ENCODE measurements at regions not wholly inside any gene's neighbourhood (a gene's known extent, or its start where the extent isn't known, plus 50 kb on each side); places are given as distances from the start of the nearest gene placed in this dataset.
"Not testable (repeated sequence)": the region's sequence is repeated elsewhere in the genome, so short reads cannot be mapped to it uniquely, and the experiment has no call there.

DNA sequence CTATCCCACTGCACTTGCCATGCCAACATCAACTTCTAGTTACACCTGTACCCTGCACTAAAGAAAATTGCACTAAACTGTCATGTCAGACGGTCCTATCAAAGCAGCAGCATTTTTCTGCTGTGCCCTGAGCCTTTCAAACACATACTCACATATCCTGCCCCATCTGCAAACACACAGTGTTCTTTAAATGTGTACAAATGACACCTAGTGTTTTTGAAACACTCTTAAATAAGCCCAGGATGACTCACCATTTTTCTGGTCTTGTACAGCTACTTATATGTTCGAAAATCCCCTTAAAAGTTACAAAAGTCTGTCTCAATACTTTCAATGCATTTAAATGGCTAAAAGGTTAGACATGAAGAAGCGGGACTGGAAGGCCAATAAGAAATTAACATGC, 346.7 kb upstream of the PPARGC1A start:
- no peak for DNase-seq

DNA sequence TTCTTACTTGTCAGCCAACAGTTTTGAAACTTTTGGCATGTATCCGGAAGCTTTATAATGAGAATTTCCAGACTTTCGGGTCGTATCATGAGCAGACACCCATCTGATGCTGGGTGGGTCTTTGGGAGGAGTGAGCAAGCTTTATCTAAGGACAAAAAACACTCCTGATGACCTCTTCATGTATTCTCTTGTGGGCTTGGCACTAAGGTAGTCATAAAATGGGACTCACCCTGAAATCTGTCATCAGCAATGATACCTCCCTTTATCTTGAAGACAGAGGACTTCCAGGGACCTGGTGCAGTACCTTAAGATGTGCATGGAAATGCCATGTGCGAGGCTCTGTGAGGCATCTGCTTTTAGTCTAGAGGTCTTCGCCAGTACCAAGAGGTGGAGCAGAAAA, 346.3 kb upstream of the PPARGC1A start:
- DNase-seq = no peak

DNA sequence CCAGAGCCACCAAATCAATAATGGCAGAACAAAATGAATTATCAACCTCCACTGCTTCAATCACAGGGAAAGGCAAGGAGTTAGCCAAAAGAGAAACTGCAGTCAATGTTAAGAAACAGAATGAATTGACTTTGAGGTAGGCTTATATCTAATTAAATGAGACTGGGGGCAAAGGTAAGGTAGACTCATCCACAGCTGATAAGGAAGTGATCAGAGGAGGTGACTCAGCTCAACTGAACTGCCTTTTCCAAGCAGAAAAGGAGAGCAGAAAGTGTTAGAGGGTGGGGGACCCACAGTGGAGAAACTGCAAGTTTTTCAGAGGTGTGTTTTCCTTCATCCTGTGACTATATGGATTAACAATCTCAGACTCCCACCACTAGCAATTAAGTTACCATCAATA, 345.8 kb upstream of the PPARGC1A start:
- DNase-seq = no peak

DNA sequence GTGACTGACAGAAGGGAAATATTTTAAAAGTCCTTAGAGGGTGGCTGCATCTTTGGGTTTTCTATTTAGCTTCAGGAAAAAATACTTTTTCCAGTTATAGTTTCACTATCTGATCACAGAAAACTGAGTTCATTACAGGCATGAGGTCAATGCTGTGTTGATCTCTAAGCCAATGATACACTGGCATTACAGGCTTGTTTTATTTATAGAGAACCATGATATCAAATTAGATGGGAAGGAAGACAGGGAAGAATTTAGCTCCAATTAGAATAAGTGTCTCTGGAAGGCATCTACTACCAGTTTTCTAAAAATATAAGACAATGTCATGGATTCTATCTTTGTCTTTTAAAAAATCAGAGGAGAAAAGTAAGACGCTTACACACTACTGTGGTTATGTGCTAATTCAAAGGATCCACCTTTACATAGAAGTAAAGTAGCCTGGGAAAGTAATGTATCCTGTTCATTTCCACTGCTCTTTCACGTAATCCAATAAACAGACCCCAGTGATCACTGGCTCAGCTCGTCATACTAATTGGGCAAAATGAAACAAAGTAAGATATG, 344.5 kb upstream of the PPARGC1A start:
- no peak for DNase-seq

DNA sequence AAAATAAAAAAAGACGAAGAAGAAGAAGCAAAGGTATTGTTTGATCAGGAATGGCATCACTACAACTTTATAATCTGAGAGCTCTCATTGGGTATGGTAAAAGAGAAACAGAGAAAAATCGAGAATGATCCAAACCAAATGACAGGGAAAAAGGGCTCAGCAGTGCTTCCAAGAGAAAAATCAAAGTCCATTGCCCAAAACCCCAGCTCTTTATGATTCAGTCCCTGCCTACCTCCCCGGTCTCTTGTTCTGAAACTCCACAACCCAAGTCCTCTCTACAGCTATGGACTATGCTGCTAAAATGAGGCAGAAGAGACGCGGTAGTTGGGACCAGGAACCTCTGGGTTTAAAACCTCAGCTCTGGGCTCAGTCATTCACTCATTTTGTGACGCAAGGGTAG, 341.1 kb upstream of the PPARGC1A start:
- no peak for DNase-seq

DNA sequence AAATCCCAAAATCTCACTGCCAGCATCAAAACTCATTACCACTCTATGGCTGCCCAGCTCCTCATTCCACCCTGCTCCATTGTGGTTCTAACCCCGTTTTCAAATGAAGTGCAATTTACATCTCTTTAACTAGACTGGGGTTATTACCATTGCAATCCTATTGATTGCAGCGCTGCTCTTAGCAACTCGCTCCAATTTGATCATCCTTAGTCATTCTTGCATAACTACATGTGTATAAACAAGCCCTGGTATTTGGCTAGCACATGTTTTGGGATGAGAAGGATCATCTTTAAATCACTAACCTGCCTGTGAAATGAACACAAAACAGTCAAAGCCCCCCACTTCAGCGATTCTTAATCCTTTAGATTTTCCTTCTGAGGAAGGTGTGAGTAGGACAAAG, 340.1 kb upstream of the PPARGC1A start:
- DNase-seq = no peak

DNA sequence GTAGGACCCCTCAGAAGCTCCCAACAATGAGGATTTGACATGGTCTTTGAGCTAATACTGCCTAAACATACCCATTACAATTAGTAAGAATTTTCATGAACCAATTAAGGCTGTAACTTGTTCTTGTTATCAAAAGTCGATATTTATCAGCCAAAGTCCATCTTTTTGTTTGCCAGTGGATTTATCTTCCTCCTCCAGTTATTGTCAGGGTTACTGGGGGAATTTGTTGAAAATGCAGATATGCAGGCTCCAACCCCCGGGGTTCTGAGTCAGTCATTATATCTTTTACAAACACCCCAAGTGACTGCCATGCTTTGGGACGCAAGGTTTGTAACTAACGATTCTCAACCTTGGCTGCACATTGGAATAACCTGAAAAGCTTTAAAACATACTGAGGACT, 338.8 kb upstream of the PPARGC1A start:
- no peak for DNase-seq

DNA sequence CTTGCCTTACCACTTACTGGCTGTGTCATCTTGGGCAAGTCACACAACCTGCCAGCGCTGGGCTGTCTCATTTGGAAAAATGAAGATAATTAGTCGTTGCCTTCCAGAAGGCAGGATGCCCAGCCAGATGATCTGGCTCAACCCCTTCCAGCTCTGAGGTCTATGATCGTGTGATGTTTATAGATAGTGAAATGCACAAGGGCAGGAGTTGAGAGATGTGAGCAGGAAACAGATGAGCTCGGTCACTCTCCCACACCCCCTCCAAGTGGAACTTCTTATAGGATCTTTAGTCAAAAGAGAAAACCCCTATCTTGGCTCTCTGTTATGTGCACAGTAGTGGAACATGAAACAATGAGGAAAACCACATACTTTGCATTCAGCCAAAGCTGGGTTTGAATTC, 336.8 kb upstream of the PPARGC1A start:
- DNase-seq = no peak

DNA sequence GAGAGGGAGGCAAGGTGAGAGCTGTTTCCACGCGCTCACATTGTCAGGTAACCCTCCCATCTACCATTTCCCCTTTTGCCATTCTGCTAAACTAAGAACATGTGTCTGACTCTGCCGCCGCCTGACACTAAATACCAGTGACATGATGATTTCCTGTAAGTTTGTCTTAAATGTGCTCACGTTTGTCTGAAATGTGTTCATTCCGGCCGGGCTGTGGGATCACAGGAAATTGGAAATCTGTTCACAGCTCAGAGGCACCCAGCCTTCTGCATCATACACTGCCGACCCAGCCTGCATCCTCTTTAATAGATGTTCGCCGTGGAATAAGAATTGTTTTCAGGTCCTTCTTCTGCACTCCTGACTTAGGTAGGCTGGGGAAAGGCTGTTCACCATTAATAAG, 336.2 kb upstream of the PPARGC1A start:
- DNase-seq = no peak

DNA sequence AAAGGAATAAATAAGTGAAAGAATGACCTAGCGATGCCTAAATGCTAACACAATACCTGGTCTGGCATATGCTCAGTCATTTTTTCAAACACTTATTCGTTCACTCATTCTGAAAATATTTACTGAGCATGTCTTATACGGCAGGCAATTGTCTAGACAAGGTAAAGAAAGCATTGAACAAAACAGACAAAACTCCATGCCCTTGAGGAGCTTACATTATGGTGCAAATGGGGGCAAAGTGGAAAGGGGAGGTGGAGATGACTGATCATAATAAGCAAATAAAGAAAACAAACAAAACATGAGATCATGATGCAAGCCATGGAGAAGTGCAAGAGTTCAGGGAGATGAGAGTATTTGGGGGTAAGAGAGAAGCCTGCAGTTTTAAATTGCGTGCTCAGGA, 334.6 kb upstream of the PPARGC1A start:
- no peak for DNase-seq

DNA sequence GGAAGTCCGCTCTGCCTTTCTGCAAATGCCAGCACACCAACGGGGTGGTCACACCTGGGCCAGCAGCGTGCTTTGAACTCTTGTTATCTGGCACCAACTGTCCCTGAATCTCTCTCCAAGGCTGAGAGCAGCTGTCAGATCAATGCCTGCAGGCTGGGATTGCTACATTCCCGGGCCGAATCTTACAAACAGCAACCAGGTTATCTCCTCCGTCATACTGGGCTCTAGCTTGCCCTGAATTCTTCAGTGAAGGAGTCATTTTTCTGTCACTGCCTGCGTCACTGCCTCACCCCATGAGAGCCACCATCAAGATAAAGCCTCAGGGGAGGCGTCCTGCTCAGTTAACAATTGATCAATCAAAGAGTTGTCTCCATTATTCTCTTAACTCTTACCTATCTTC, 329.4 kb upstream of the PPARGC1A start:
- no peak for DNase-seq

DNA sequence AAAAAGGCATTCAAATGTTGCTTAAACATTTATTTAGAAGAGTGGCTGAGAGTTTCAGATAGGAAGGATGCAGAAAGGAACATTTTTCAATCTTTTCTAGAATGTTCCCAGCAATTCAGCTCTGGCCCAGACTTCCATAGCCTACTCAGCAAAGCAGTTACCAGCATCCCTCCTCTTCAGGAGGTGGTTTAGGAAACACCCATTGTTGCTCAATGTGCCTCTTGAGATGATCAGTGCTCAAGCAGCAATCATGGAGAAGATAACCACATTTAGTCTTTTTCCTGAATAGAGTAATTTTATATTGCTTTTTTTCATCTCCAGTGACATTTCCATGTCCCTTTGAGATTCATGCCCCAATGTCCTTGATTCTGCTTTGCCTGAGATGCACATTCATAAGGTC, 328.7 kb upstream of the PPARGC1A start:
- DNase-seq = no peak

DNA sequence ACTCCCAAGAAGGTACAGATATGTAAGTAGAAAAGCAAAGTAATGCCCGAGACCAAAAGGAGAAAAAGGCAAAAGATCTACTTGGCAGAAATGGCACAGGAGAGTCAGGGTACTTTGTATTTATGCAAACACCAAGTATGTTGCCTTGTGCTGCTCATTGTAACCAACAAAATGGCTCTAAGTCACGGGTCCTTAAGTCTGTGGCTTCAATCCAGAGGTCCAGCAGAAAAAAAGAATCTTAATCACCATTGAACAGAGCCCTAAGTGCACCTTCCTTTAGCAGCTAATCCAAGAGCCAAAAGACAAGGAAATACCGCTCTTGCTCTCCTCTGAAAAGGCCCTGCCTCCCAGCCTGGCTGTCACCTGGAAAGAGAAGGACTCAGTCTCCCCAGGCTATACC, 324.9 kb upstream of the PPARGC1A start:
- DNase-seq = no peak

DNA sequence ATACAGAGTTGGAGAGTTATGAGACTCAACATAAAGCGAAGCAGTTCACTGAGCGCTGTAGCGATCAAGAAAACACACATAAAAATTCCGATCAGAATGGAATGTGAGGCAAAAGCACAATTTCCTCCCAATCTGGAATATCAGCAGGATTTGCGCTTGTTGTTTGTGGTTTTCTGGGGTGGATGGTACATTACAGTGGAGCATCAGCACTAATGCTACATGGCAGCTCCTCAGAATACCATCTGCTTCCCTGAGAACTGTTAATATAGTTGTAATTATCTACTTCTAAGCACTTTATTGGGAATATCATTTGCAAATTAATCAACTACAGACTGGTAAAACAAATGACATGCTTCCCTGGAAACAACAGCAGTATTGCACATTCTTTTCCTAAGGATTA, 324.1 kb upstream of the PPARGC1A start:
- DNase-seq = no peak

DNA sequence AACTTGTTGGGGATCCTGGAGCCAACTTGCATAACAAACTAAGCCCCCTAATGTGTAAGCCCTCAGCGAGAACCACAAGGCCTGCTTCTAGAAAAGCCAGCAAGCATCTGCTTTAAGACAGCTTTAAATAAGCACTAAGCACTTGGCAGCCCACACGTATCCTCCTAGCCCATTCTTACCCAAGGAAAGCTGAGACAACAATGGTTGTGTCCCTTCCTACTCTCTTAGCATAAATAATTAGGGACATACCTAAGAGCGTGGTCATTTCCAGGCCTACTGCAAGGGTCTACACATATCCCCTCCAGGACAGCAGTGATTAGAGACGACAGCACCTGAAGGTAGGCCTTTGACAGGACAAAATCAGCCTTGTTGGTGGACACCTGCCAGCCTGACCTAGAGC, 322.8 kb upstream of the PPARGC1A start:
- DNase-seq = no peak

DNA sequence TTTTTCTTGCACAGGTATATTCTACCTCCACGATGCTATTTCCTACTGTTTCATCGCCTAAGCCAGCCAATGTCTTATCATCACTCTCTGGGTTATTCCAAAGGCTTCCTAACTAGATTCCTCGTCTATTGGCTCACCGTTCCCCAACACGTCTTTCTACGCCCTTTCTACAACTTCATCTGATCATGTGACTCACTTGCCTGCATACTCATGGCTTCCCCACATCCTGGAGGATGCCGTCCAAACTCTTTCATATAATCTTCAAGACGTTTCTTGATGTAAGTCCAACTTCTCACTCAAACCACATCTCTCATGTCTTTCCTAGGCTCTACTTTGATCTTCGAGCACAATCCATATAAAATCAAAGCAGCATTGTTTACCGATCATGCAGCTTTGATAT, 322.0 kb upstream of the PPARGC1A start:
- DNase-seq = no peak

DNA sequence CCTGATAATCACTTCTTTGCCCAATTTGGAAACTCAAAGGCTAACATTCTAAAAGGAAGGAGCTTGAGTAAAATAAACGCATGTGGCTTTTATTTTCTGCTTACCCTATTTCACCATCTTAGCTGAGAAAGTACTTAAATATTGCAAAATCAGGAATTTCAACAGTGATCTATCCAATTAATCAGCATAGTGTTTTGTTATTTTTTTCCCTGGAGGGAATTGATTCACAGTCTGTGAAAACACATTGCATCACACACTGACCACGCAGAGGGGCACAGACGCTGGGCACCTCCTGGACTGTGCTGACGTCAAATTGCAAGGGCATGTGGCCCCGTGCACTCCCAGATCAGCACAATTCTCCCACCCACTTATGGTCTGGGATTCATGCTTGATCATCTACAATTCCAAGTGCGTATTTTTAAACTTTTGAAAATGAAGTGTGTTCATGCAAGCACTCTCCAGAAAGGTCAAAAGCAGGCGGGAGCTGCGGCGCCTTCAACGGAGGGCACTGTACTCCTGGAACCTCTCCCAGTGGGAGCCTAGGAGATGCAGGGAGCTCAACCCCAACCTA, 320.6 kb upstream of the PPARGC1A start:
- no peak for DNase-seq

DNA sequence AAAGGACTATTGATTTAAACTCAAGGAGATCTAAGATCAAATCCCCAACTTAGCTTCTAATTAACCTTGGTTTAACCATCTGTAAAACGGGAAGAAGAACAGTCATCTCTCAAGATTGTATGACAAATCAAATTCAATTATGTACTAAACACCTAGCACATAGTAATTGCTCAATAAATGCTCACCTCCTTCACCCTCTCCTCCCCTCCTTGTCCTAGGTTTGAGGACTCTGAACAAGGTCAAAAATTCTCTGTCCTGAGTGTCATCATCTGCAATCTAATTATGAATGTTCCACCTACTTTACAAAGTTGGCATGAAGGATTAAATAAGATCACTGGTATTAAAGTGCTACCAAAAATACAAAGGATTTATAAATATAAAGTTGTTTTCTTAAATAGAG, 320.1 kb upstream of the PPARGC1A start:
- no peak for DNase-seq

DNA sequence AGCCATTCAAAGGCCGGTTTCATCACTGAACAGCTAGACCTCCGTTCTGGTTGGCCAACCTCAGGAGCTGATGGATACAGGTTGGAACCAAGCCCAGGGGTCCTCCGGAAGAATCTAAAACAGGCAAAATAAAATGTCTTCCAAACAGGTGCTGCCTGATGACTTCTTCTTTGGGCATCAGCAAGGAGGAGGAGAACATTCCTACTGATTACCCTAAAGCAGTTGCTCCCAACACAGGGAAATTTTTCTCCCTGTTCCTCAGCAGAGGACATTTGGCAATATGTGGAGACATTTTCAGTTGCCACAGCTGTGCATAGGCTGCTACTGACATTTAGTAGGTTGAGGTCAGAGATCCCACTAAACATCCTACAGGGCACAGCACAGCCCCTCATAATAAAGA, 319.3 kb upstream of the PPARGC1A start:
- DNase-seq = no peak

DNA sequence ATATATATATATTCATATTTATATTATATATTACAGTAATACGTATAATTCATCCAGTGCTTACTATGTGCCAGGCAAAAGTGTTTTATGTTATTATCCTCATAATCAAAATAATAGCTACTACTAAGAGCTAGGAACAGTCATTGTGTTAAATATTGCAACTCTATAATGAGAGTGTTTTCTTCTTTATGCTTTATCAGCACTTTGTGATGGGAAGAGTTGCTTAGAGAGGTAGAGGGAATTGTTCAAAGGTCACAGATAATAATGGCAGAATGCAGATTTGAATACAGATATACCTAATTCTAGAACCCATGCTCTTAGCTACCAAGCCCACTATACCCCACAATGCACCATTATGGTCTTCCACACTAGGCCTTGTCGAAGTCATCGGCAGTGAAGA, 318.8 kb upstream of the PPARGC1A start:
- no peak for DNase-seq

DNA sequence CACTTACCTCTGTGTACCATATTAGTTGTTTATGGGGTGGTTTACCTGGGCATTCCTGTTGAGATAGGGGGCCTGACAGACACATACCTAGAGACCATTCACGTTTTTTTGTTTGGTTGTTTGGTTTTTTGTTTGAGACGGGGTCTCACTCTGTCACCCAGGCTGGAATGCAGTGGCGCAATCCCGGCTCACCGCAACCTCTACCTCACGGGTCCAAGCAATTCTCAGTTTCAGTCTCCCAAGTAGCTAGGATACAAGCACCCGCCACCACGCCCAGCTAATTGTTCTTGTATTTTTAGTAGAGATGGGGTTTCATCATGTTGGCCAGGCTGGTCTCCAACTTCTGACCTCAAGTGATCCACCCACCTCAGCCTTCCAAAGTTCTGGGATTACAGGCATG, 314.9 kb upstream of the PPARGC1A start:
- DNase-seq = not testable (repeated sequence)

DNA sequence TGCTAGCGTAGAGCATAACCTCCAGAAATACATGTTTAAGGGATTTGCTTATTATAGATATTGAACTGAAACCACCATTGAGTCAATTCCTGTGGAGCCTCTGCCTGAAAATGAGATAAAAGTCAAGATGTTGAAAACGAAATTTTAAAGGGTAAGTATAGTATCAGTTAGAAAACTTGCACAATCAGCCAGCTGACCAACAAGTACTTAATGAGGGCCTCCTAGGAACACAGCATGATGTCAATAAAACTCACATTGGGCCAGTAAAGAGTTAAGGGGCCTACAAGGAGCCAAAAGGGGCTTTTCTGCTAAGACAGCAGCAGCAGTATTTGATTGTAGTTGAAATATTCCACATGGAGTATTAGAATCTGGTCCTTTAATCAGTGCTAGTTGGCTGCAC, 314.1 kb upstream of the PPARGC1A start:
- DNase-seq = no peak

DNA sequence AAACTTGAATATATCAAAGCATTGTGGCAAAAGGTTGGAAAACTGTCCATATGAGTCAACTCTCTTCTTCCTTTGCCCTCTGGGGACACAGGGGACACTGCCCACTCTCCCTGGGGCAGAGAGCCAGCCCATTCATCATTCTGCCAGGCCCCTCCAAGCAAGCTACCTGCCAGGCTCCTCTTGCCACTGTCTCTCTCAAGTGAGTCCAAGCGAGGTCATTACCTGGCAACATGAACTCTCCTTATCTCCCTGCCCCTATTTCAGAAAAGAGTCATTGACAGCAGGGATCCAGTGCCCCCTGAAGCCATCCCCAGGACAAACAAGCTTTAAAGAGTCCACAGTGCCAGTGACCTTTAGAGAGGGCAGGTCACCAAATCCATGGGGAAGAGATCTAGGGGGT, 312.7 kb upstream of the PPARGC1A start:
- no peak for DNase-seq

DNA sequence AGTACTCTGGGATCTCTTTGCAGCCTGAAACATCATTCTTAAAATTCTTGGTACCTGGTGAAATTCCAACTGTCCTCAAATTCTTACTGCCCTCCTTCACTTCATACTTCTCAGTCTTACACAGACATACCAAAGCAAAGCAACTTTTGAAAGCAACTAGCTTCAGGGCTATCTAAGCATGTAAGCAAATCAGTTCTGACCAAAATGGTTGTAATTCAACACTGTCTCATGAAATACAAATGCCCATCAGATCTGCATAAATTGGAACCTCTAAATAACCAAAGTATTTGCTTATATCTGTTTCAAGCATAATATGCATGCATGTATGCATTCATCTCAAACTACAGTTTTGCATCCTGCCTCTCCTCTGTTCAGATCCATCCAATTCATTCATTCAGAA, 308.1 kb upstream of the PPARGC1A start:
- DNase-seq = no peak

DNA sequence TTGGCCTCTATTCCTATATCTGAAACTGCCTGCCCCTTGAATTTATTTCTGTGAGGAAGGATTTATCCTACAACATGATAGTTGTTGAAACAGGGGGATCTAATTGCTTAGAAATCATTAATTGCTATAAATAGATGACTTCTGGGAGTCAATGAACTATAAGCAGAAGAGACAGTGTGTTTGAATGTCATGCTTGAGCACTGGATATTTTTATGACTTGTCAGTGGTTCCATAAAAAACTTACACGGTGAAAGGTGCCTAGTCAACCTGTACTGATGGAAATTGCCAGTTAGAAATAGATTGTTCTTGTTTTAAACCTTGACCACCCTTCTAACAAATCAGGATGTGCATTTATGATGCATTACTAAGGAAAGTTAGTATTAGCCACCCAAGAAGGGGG, 306.9 kb upstream of the PPARGC1A start:
- DNase-seq = no peak
